Skeletal muscle tissue (tissue), 3 donors: ENCODE measurements at regions not wholly inside any gene's neighbourhood (a gene's known extent, or its start where the extent isn't known, plus 50 kb on each side); places are given as distances from the start of the nearest gene placed in this dataset.

Experiments used
- H3K27ac ChIP-seq: one replicate; pipeline ENCODE4 v1.7.0; 2013; ENCODE audit warnings: mild to moderate bottlenecking, low read depth, low read length, inconsistent platforms
- H3K27me3 ChIP-seq, 3 donors: one replicate each; pipeline ENCODE4 v1.7.0; 2013; ENCODE audit warnings: low read length in 3 of 3; ENCODE audit not compliant: control insufficient read depth in 3 of 3, insufficient read depth in 3 of 3
- H3K36me3 ChIP-seq, 3 donors: one replicate each; pipeline ENCODE4 v1.7.0; 2013; ENCODE audit warnings: low read length in 3 of 3; ENCODE audit not compliant: control insufficient read depth in 3 of 3, insufficient read depth in 3 of 3
- H3K4me1 ChIP-seq, 3 donors: one replicate each; pipeline ENCODE4 v1.7.0; 2013; ENCODE audit warnings: low read length in 3 of 3, mild to moderate bottlenecking in 3 of 3; ENCODE audit not compliant: control insufficient read depth in 3 of 3, insufficient read depth in 3 of 3
- H3K4me3 ChIP-seq, 3 donors: one replicate each; pipeline ENCODE4 v1.7.0; 2013; ENCODE audit warnings: low read length in 3 of 3
- H3K9ac ChIP-seq, 3 donors: one replicate each; pipeline ENCODE4 v1.7.0; 2013; ENCODE audit warnings: low read length in 3 of 3, mild to moderate bottlenecking in 3 of 3, moderate library complexity in 2 of 3, low read depth in 1 of 3
- H3K9me3 ChIP-seq, 3 donors: one replicate each; pipeline ENCODE4 v1.7.0; 2013; ENCODE audit warnings: low read length in 3 of 3; ENCODE audit not compliant: control insufficient read depth in 3 of 3
- donor health status: Osteomylitis.

GRCh38 chr3:127356381-127356780 is 68.5 kb upstream of the PRR20G start:
- Histone ChIP-seq H3K9ac (no peak overlapping the region), H3K27me3 (peaks cover 0 to 17% (median 3%) of the 10 kb centered on the region in 3 donors), H3K4me1 (no peaks in the 10 kb centered on the region), H3K4me3 (no peak overlapping the region), H3K36me3 (no peaks in the 10 kb centered on the region), H3K9me3 (peaks cover 2 to 8% (median 5%) of the 10 kb centered on the region in 3 donors), H3K27ac (no peak overlapping the region)

GRCh38 chr3:127354761-127355160 is 66.9 kb upstream of the PRR20G start:
- Histone ChIP-seq H3K9me3 (peaks cover 2 to 8% (median 5%) of the 10 kb centered on the region in 3 donors), H3K27me3 (peaks cover 2 to 20% (median 3%) of the 10 kb centered on the region in 3 donors), H3K4me1 (no peaks in the 10 kb centered on the region), H3K9ac (no peak overlapping the region), H3K36me3 (no peaks in the 10 kb centered on the region), H3K27ac (no peak overlapping the region), H3K4me3 (no peak overlapping the region)

GRCh38 chr3:127352612-127353011 is 64.8 kb upstream of the PRR20G start:
- Histone ChIP-seq H3K9ac (no peak overlapping the region), H3K4me3 (no peak overlapping the region), H3K27ac (no peak overlapping the region), H3K9me3 (peaks cover 2 to 8% (median 5%) of the 10 kb centered on the region in 3 donors), H3K36me3 (no peaks in the 10 kb centered on the region), H3K27me3 (peaks cover 0 to 26% (median 5%) of the 10 kb centered on the region in 3 donors), H3K4me1 (no peaks in the 10 kb centered on the region)

DNA sequence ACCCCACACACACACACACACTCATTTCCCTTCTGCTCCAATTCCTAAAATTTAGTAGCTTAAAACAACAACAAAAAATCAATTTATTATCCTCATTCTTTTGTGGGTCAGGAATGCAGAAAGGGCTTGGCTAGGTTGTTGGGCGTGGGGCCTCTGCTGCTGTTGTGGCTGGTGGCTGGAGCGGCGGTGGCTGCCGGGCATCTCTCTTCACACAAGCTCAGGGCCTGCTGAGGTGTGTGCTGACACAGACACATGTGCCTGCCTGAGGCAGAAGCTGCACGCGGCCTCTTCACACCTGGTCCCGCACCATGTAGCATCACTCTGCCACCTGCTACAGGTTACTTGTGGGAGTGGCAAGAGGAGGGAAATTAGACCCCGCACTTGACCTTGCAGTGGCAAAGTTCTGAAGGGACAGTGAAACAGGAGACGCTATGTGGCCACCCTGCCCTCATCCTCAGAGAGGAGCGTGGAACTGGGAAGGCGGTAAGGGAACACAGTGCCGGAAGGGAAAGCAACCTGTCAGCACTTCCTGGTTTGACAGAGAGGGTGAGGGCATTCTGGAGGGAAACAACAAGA is 64.0 kb upstream of the PRR20G start:
- H3K27ac ChIP-seq: no peak overlapping the region
- H3K36me3 ChIP-seq: no peaks in the 10 kb centered on the region
- H3K9ac ChIP-seq: no peak overlapping the region
- peaks cover 0 to 26% (median 5%) of the 10 kb centered on the region in 3 donors for H3K27me3 ChIP-seq
- no peak overlapping the region for H3K4me3 ChIP-seq
- H3K9me3 ChIP-seq: peaks cover 2 to 6% (median 5%) of the 10 kb centered on the region in 3 donors
- no peaks in the 10 kb centered on the region for H3K4me1 ChIP-seq

DNA sequence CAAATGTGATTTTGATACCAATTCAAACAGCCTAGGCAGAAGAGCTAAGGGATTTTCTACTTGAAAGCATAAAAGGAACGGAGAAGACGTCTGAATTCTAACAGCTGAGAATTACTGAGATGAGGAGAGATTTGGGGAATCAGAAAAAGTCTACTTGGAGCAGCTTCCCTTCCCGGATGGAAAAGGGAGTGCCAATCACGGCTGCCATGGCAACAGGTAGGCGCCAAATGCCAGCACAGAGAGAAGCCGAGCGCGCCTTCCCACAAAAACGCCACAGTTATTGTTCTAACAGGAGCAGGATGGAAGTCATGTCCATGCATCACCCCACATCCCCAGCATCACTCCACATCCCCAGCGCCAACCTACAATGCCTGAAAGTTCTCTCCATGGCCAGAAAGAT is 63.5 kb upstream of the PRR20G start:
- no peak overlapping the region for H3K9ac ChIP-seq
- no peak overlapping the region for H3K27ac ChIP-seq
- peaks cover 0 to 26% (median 5%) of the 10 kb centered on the region in 3 donors for H3K27me3 ChIP-seq
- peaks cover 2% of the 10 kb centered on the region in 3 donors for H3K9me3 ChIP-seq
- H3K4me3 ChIP-seq: no peak overlapping the region
- H3K36me3 ChIP-seq: no peaks in the 10 kb centered on the region
- H3K4me1 ChIP-seq: no peaks in the 10 kb centered on the region

- H3K4me1 ChIP-seq: no peaks in the 10 kb centered on the region
- no peaks in the 10 kb centered on the region for H3K9me3 ChIP-seq
- no peaks in the 10 kb centered on the region for H3K36me3 ChIP-seq
- peaks cover 0 to 29% (median 5%) of the 10 kb centered on the region in 3 donors for H3K27me3 ChIP-seq
- no peak overlapping the region for H3K9ac ChIP-seq
- no peak overlapping the region for H3K4me3 ChIP-seq
- H3K27ac ChIP-seq: no peak overlapping the region
Observed at GRCh38 chr3:127350172-127351050, 62.6 kb upstream of the PRR20G start.

GRCh38 chr3:127349501-127350171 is 61.8 kb upstream of the PRR20G start:
- Histone ChIP-seq H3K27me3 (peaks cover 0 to 29% (median 7%) of the 10 kb centered on the region in 3 donors), H3K9me3 (no peaks in the 10 kb centered on the region), H3K4me3 (no peak overlapping the region), H3K27ac (no peak overlapping the region), H3K4me1 (no peaks in the 10 kb centered on the region), H3K36me3 (no peaks in the 10 kb centered on the region), H3K9ac (no peak overlapping the region)

GRCh38 chr3:127342735-127343134 is 54.9 kb upstream of the PRR20G start:
- peaks cover 28 to 41% (median 40%) of the 10 kb centered on the region in 3 donors for H3K27me3 ChIP-seq

DNA sequence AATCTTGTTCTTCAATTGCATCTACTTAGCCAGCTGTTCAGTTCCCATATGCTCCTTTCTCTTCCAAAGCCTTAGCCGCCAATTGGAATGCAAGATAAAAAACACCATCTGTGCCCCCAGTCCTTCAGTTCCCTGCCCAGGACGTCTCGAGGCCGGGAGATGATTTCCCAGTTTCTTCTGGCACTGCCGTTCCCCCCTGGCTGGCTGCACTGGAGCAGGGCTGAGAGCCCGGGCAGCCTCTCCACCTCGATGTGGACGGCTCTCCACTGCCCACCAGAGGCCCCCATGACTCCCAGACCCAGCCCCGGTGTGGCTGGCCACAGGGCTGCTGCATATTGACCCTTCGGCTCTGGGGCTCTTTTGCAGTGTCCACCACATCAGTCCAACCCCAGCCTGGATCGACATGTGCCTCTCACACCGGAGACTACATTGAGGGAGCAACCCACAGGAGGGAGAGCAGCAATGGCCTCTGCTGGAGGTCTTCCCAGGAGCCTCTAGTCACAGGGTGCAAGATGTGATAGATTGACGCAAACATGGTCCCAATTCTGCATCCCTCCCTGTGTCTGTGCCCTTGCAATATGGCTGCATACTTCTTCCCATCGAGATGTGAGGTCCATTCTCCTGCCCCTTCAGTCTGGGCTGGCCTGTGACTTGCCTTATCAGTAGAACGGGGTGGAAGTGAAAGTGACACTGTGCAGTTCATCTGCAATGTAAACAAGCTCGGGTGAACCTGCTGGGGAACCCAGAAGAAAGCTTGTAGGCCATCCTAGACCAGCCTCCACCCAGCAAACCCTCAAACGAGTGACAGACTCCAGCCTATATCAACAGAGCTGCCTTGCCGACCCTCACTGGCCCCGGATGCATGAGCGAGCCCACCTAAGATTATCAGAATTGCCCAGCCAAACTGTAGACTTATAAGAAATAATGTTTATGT is 52.3 kb upstream of the PRR20G start:
- no peak overlapping the region for H3K9ac ChIP-seq
- no peaks in the 10 kb centered on the region for H3K36me3 ChIP-seq
- H3K27ac ChIP-seq: no peak overlapping the region
- H3K4me3 ChIP-seq: no peak overlapping the region
- peaks cover 43 to 58% (median 48%) of the 10 kb centered on the region in 3 donors for H3K27me3 ChIP-seq
- no peaks in the 10 kb centered on the region for H3K4me1 ChIP-seq
- no peaks in the 10 kb centered on the region for H3K9me3 ChIP-seq

More at GRCh38 chr3:127342735-127343134, 54.9 kb upstream of the PRR20G start:
- H3K4me3 ChIP-seq: no peak overlapping the region
- no peak overlapping the region for H3K9ac ChIP-seq
- no peak overlapping the region for H3K27ac ChIP-seq
- H3K36me3 ChIP-seq: no peaks in the 10 kb centered on the region
- H3K4me1 ChIP-seq: no peaks in the 10 kb centered on the region
- no peaks in the 10 kb centered on the region for H3K9me3 ChIP-seq
